GM21423 (cell line): ENCODE measurements at regions not wholly inside any gene's neighbourhood (a gene's known extent, or its start where the extent isn't known, plus 50 kb on each side); places are given as distances from the start of the nearest gene placed in this dataset.

Experiments
- ATAC-seq: cut with Tn5 transposase; IDR thresholded peaks from one replicate; pipeline ENCODE4 v1.9.1; 2021; ENCODE audit warnings: mild to moderate bottlenecking, moderate library complexity; ENCODE audit not compliant: unreplicated experiment

- ATAC-seq: no peak
Measured at GRCh38 chr9:1414711-1415131, 364.6 kb downstream of the DMRT2 start.

- no peak for ATAC-seq
Measured at GRCh38 chr9:1415146-1415545, 365.0 kb downstream of the DMRT2 start.

- no peak for ATAC-seq
Measured at GRCh38 chr9:1416261-1416660, 366.1 kb downstream of the DMRT2 start.

- no peak for ATAC-seq
Measured at GRCh38 chr9:1421436-1421835, 371.3 kb downstream of the DMRT2 start.

GRCh38 chr9:1427875-1428274 lies 377.7 kb downstream of the DMRT2 start:
- no peak for ATAC-seq

GRCh38 chr9:1429297-1429696 lies 379.1 kb downstream of the DMRT2 start:
- no peak for ATAC-seq

- no peak for ATAC-seq
Measured at GRCh38 chr9:1431461-1431860, 381.3 kb downstream of the DMRT2 start.

GRCh38 chr9:1434052-1434767 lies 384.1 kb downstream of the DMRT2 start:
- ATAC-seq: no peak

GRCh38 chr9:1434811-1435210 lies 384.7 kb downstream of the DMRT2 start:
- no peak for ATAC-seq

GRCh38 chr9:1440256-1440655 lies 390.1 kb downstream of the DMRT2 start:
- no peak for ATAC-seq

GRCh38 chr9:1442105-1442504 lies 391.9 kb downstream of the DMRT2 start:
- ATAC-seq: no peak

- no peak for ATAC-seq
Measured at GRCh38 chr9:1443450-1443849, 393.3 kb downstream of the DMRT2 start.

- no peak for ATAC-seq
Measured at GRCh38 chr9:1446671-1447070, 396.5 kb downstream of the DMRT2 start.

GRCh38 chr9:1453636-1454035 lies 403.5 kb downstream of the DMRT2 start:
- no peak for ATAC-seq

- ATAC-seq: no peak
Measured at GRCh38 chr9:1454211-1454610, 404.1 kb downstream of the DMRT2 start.

- no peak for ATAC-seq
Measured at GRCh38 chr9:1454616-1455347, 404.6 kb downstream of the DMRT2 start.

GRCh38 chr9:1455766-1456165 lies 405.6 kb downstream of the DMRT2 start:
- ATAC-seq: no peak

GRCh38 chr9:1456301-1457024 lies 406.3 kb downstream of the DMRT2 start:
- ATAC-seq: no peak

GRCh38 chr9:1457460-1457859 lies 407.3 kb downstream of the DMRT2 start:
- no peak for ATAC-seq

GRCh38 chr9:1458503-1458902 lies 408.3 kb downstream of the DMRT2 start:
- ATAC-seq: no peak

- ATAC-seq: peak; percentile 58
Measured at GRCh38 chr9:1460143-1460769, 410.1 kb downstream of the DMRT2 start.
